ENCODE measurements at regions not wholly inside any gene's neighbourhood (a gene's known extent, or its start where the extent isn't known, plus 50 kb on each side); places are given as distances from the start of the nearest gene placed in this dataset.

- H3K27ac ChIP-seq (ENCODE audit: control insufficient read depth, insufficient read depth, low read length): no peak overlapping the region
- FAIRE-seq: no peak
- no peak for DNase-seq (ENCODE audit: low read depth, low spot score)
- no peaks in the 10 kb centered on the region for H3K36me3 ChIP-seq (ENCODE audit: control insufficient read depth in 2 of 2, extremely low read depth in 1 of 2, insufficient read depth in 2 of 2, low read length in 2 of 2)
- H3K27me3 ChIP-seq (ENCODE audit: control insufficient read depth, extremely low read depth, insufficient read depth, low read length): peaks cover 28% of the 10 kb centered on the region
- H3K79me2 ChIP-seq (ENCODE audit: control insufficient read depth, insufficient read depth, low read length): no peaks in the 10 kb centered on the region
- peaks cover 3% of the 10 kb centered on the region for H3K4me1 ChIP-seq (ENCODE audit: control insufficient read depth, extremely low read depth, insufficient read depth, low read length)
- no peak overlapping the region for H2AFZ ChIP-seq (ENCODE audit: control insufficient read depth, low read length)
- H3K9ac ChIP-seq (ENCODE audit: control insufficient read depth, extremely low read depth, insufficient read depth, low read length): no peak overlapping the region
- dilution Hi-C loops (cut with MboI; ENCODE audit: extremely low pct_ligation_motif_present, low sequenced_read_pairs): no loop called here
- no peak overlapping the region for H3K4me2 ChIP-seq (ENCODE audit: control insufficient read depth, extremely low read depth, insufficient read depth, low read depth, low read length)
- no peak overlapping the region for H3K4me3 ChIP-seq (ENCODE audit: control insufficient read depth in 2 of 3, extremely low read depth in 1 of 3, insufficient read depth in 2 of 3, low read depth in 1 of 3, low read length in 3 of 3)
- no peaks in the 10 kb centered on the region for H3K9me1 ChIP-seq (ENCODE audit: control insufficient read depth, extremely low read depth, insufficient read depth, low read length)
- no peaks in the 10 kb centered on the region for H4K20me1 ChIP-seq (ENCODE audit: control insufficient read depth, extremely low read depth, insufficient read depth, low read length)
- TF ChIP-seq CTCF (optimal IDR thresholded peaks at IDR 0.05 in 1 of 3, IDR thresholded peaks at IDR 0.05 in 1 of 3, conservative IDR thresholded peaks at IDR 0.05 in 1 of 3; ENCODE audit: extremely low read depth in 1 of 3, insufficient read depth in 2 of 3, low read length in 3 of 3) (no peak), EZH2 (IDR thresholded peaks at IDR 0.05; ENCODE audit: low read length) (no peak)
- no peaks in the 10 kb centered on the region for H3K9me3 ChIP-seq (ENCODE audit: control insufficient read depth, low read depth, low read length)
These were observed 78.2 kb upstream of the SLC6A11 start for GRCh38 chr3:10737785-10738184.

GRCh38 chr3:10738688-10739372 is 77.2 kb upstream of the SLC6A11 start:
- no peaks in the 10 kb centered on the region for H3K9me3 ChIP-seq (ENCODE audit: control insufficient read depth, low read depth, low read length)
- no peaks in the 10 kb centered on the region for H3K9me1 ChIP-seq (ENCODE audit: control insufficient read depth, extremely low read depth, insufficient read depth, low read length)
- no peaks in the 10 kb centered on the region for H3K36me3 ChIP-seq (ENCODE audit: control insufficient read depth in 2 of 2, extremely low read depth in 1 of 2, insufficient read depth in 2 of 2, low read length in 2 of 2)
- peak overlapping the region; percentile 84 for H2AFZ ChIP-seq (ENCODE audit: control insufficient read depth, low read length)
- no peaks in the 10 kb centered on the region for H3K79me2 ChIP-seq (ENCODE audit: control insufficient read depth, insufficient read depth, low read length)
- no peak for TF ChIP-seq EZH2 (IDR thresholded peaks at IDR 0.05; ENCODE audit: low read length)
- peak; percentile 80 to 88 (median 87) for TF ChIP-seq CTCF (optimal IDR thresholded peaks at IDR 0.05 in 1 of 3, IDR thresholded peaks at IDR 0.05 in 1 of 3, conservative IDR thresholded peaks at IDR 0.05 in 1 of 3; ENCODE audit: extremely low read depth in 1 of 3, insufficient read depth in 2 of 3, low read length in 3 of 3)
- H3K27ac ChIP-seq (ENCODE audit: control insufficient read depth, insufficient read depth, low read length): no peak overlapping the region
- H3K4me1 ChIP-seq (ENCODE audit: control insufficient read depth, extremely low read depth, insufficient read depth, low read length): peaks cover 3% of the 10 kb centered on the region
- peak overlapping the region; percentile 64 for H3K4me2 ChIP-seq (ENCODE audit: control insufficient read depth, extremely low read depth, insufficient read depth, low read depth, low read length)
- peaks cover 33% of the 10 kb centered on the region for H3K27me3 ChIP-seq (ENCODE audit: control insufficient read depth, extremely low read depth, insufficient read depth, low read length)
- dilution Hi-C loops (cut with MboI; ENCODE audit: extremely low pct_ligation_motif_present, low sequenced_read_pairs): no loop called here
- DNase-seq (ENCODE audit: low read depth, low spot score): peak; percentile 13
- FAIRE-seq: no peak
- H4K20me1 ChIP-seq (ENCODE audit: control insufficient read depth, extremely low read depth, insufficient read depth, low read length): no peaks in the 10 kb centered on the region
- H3K9ac ChIP-seq (ENCODE audit: control insufficient read depth, extremely low read depth, insufficient read depth, low read length): no peak overlapping the region
- peak overlapping the region in 1 of 3 experiments; percentile 23 for H3K4me3 ChIP-seq (ENCODE audit: control insufficient read depth in 2 of 3, extremely low read depth in 1 of 3, insufficient read depth in 2 of 3, low read depth in 1 of 3, low read length in 3 of 3)

Measured in keratinocyte (primary cell).